SK-N-SH treated with all-trans-retinoic acid at 6 μM for 48 hours (cell line): ENCODE measurements at regions not wholly inside any gene's neighbourhood (a gene's known extent, or its start where the extent isn't known, plus 50 kb on each side); places are given as distances from the start of the nearest gene placed in this dataset.
A peak's percentile ranks its signal among the peaks of the same experiment; 100 is the strongest.

ENCODE experiments used
- ATAC-seq: fragments of 200-7000 bp; cut with Tn5 transposase; 3 replicates; pipeline ENCODE4 v1.9.1; 2020; ENCODE audit warnings: mild to moderate bottlenecking, moderate library complexity
- ARNTL ChIP-seq: fragments of 450-650 bp; formaldehyde crosslinking; IDR thresholded peaks from 2 replicates; pipeline ENCODE4 v1.5.0; 2020; ENCODE audit warnings: low read depth, mild to moderate bottlenecking, moderate library complexity, borderline replicate concordance
- BACH2 ChIP-seq: fragments of 250-450 bp; sonication (Bioruptor Pico); IDR thresholded peaks from 2 replicates; pipeline ENCODE4 v1.9.0; 2021; ENCODE audit warnings: mild to moderate bottlenecking, borderline replicate concordance
- CREB5 ChIP-seq: fragments of 250-450 bp; sonication (Bioruptor Pico); IDR thresholded peaks from 2 replicates; pipeline ENCODE4 v1.5.1; 2020; ENCODE audit warnings: low read depth, mild to moderate bottlenecking, moderate library complexity
- CSDC2 ChIP-seq: fragments of 250-450 bp; sonication (Bioruptor Pico); IDR thresholded peaks from 2 replicates; pipeline ENCODE4 v1.5.0; 2020; ENCODE audit warnings: mild to moderate bottlenecking, moderate library complexity
- CSRNP3 ChIP-seq: fragments of 250-450 bp; sonication (Bioruptor Pico); IDR thresholded peaks from 2 replicates; pipeline ENCODE4 v1.5.1; 2021; ENCODE audit warnings: mild to moderate bottlenecking, moderate library complexity
- ESRRG ChIP-seq: fragments of 250-450 bp; sonication (Bioruptor Pico); IDR thresholded peaks from 2 replicates; pipeline ENCODE4 v1.6.1; 2021; ENCODE audit warnings: mild to moderate bottlenecking
- GLIS3 ChIP-seq: fragments of 250-450 bp; sonication (Bioruptor Pico); IDR thresholded peaks from 2 replicates; pipeline ENCODE4 v1.5.0; 2020; ENCODE audit warnings: mild to moderate bottlenecking, moderate library complexity
- ISL1 ChIP-seq: fragments of 250-450 bp; sonication (Bioruptor Pico); IDR thresholded peaks from 2 replicates; pipeline ENCODE4 v2.1.2; 2022; ENCODE audit warnings: mild to moderate bottlenecking, moderate library complexity
- OSR1 ChIP-seq: fragments of 250-450 bp; sonication (Bioruptor Pico); IDR thresholded peaks from 2 replicates; pipeline ENCODE4 v1.8.0; 2022; ENCODE audit warnings: moderate library complexity, mild to moderate bottlenecking, inconsistent platforms
- PATZ1 ChIP-seq: fragments of 250-450 bp; sonication (Bioruptor Pico); IDR thresholded peaks from 2 replicates; pipeline ENCODE4 v1.8.0; 2020; ENCODE audit warnings: mild to moderate bottlenecking, moderate library complexity, borderline replicate concordance
- POU6F1 ChIP-seq: fragments of 250-450 bp; sonication (Bioruptor Pico); IDR thresholded peaks from 2 replicates; pipeline ENCODE4 v1.8.0; 2021; ENCODE audit warnings: low read depth, mild to moderate bottlenecking, moderate library complexity, borderline replicate concordance
- PPARA ChIP-seq: fragments of 250-450 bp; sonication (Bioruptor Pico); IDR thresholded peaks from 2 replicates; pipeline ENCODE4 v1.5.0; 2020; ENCODE audit warnings: mild to moderate bottlenecking, borderline replicate concordance
- RARB ChIP-seq: fragments of 250-450 bp; sonication (Bioruptor Pico); IDR thresholded peaks from 2 replicates; pipeline ENCODE4 v1.8.0; 2021; ENCODE audit warnings: mild to moderate bottlenecking, moderate library complexity
- SNAI2 ChIP-seq: fragments of 250-450 bp; sonication (Bioruptor Pico); IDR thresholded peaks from 2 replicates; pipeline ENCODE4 v1.5.0; 2020; ENCODE audit warnings: mild to moderate bottlenecking, moderate library complexity
- TCF4 ChIP-seq: fragments of 250-450 bp; sonication (Bioruptor Pico); IDR thresholded peaks from 2 replicates; pipeline ENCODE4 v1.8.0; 2021; ENCODE audit warnings: mild to moderate bottlenecking, moderate library complexity, borderline replicate concordance
- TOX ChIP-seq: fragments of 250-450 bp; sonication (Bioruptor Pico); IDR thresholded peaks from 2 replicates; pipeline ENCODE4 v1.8.0; 2021; ENCODE audit warnings: mild to moderate bottlenecking, moderate library complexity, borderline replicate concordance
- TSHZ2 ChIP-seq: fragments of 250-450 bp; sonication (Bioruptor Pico); IDR thresholded peaks from 2 replicates; pipeline ENCODE4 v1.5.0; 2020; ENCODE audit warnings: mild to moderate bottlenecking, moderate library complexity
- ZC3H10 ChIP-seq: fragments of 250-450 bp; sonication (Bioruptor Pico); IDR thresholded peaks from 2 replicates; pipeline ENCODE4 v1.5.1; 2021; ENCODE audit warnings: mild to moderate bottlenecking, moderate library complexity
- ZFP3 ChIP-seq: fragments of 250-450 bp; sonication (Bioruptor Pico); IDR thresholded peaks from 2 replicates; pipeline ENCODE4 v1.5.0; 2020; ENCODE audit warnings: mild to moderate bottlenecking, moderate library complexity
- ZFP30 ChIP-seq: fragments of 450-650 bp; formaldehyde crosslinking; IDR thresholded peaks from 2 replicates; pipeline ENCODE4 v1.5.0; 2022; ENCODE audit warnings: mild to moderate bottlenecking, moderate library complexity
- ZNF565 ChIP-seq: fragments of 450-650 bp; formaldehyde crosslinking; conservative IDR thresholded peaks from 2 replicates; pipeline ENCODE4 v1.5.0; 2020; ENCODE audit warnings: low read depth, mild to moderate bottlenecking, moderate library complexity
- ZNF70 ChIP-seq: fragments of 450-650 bp; formaldehyde crosslinking; IDR thresholded peaks from 2 replicates; pipeline ENCODE4 v1.5.0; 2020; ENCODE audit warnings: mild to moderate bottlenecking, moderate library complexity
- ZNF8 ChIP-seq: fragments of 450-650 bp; formaldehyde crosslinking; IDR thresholded peaks from 2 replicates; pipeline ENCODE4 v1.5.0; 2020; ENCODE audit warnings: mild to moderate bottlenecking, moderate library complexity

GRCh38 chr13:44302940-44303575 is 70.6 kb upstream of the SERP2 start:
- peak; percentile 42 for ATAC-seq
- TF ChIP-seq GLIS3 (no peak), PATZ1 (CRISPR knock-in tag) (peak; percentile 75; the same call in 1 of the 2 replicates), PPARA (no peak), ZC3H10 (CRISPR knock-in tag) (peak; percentile 41; the same call in 1 of the 2 replicates), RARB (CRISPR knock-in tag) (peak; percentile 94), ZNF70 (CRISPR knock-in tag) (no peak), CSRNP3 (peak; percentile 64; the same call in 1 of the 2 replicates), POU6F1 (no peak), ZNF8 (CRISPR knock-in tag) (no peak), CSDC2 (CRISPR knock-in tag) (0 out of 2 replicates have a peak, but pooled peaks have one; percentile 54), ISL1 (peak; percentile 88), ZNF565 (no peak), ESRRG (CRISPR knock-in tag) (no peak), CREB5 (CRISPR knock-in tag) (no peak; the same call in 1 of the 2 replicates), BACH2 (CRISPR knock-in tag) (no peak), SNAI2 (no peak), TCF4 (CRISPR knock-in tag) (peak; percentile 27; the same call in 1 of the 2 replicates), ARNTL (CRISPR knock-in tag) (no peak), ZFP3 (CRISPR knock-in tag) (no peak), TOX (CRISPR knock-in tag) (peak; percentile 98), TSHZ2 (CRISPR knock-in tag) (no peak), ZFP30 (no peak), OSR1 (no peak)

GRCh38 chr13:44303681-44304432 is 69.8 kb upstream of the SERP2 start:
- no peak for TF ChIP-seq CSDC2 (CRISPR knock-in tag)
- peak; percentile 96 for TF ChIP-seq SNAI2
- no peak for TF ChIP-seq ZC3H10 (CRISPR knock-in tag)
- ATAC-seq = peak; percentile 5; the same call in 1 of the 3 replicates
